ENCODE measurements at regions not wholly inside any gene's neighbourhood (a gene's known extent, or its start where the extent isn't known, plus 50 kb on each side); places are given as distances from the start of the nearest gene placed in this dataset.

DNA sequence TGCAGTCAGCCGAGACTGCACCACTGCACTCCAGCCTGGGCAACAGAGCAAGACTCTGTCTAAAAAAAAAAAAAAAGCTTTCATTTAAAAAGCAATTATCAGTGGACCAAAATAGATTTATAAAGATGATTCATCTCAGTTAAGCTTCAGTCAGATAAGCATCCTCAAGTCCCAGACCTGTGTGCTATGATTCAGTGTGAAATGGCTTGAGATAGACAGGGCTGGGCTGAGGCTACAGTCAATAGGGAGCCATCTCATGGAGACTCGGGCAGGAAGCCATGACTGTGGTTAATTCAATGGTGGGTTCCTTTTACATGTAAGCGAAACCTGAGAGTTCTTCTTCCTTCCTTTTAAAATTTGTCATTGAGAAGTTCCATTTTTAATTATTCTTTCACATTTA is 276.0 kb downstream of the TFAP2A start:
- TF ChIP-seq CTCF (conservative IDR thresholded peaks at IDR 0.05; ENCODE audit: low read depth, low read length): no peak
- no peak for TF ChIP-seq EZH2phosphoT487 (IDR thresholded peaks at IDR 0.05; ENCODE audit: borderline replicate concordance, low read length)
- TF ChIP-seq EZH2 (IDR thresholded peaks at IDR 0.05; ENCODE audit: low read length, unreplicated experiment): no peak

Data from PC-3 (cell line).